HG02759 (cell line): ENCODE measurements at regions not wholly inside any gene's neighbourhood (a gene's known extent, or its start where the extent isn't known, plus 50 kb on each side); places are given as distances from the start of the nearest gene placed in this dataset.
"Not testable (repeated sequence)": the region's sequence is repeated elsewhere in the genome, so short reads cannot be mapped to it uniquely, and the experiment has no call there.

Experiments
- ATAC-seq: cut with Tn5 transposase; IDR thresholded peaks from one replicate; pipeline ENCODE4 v1.9.1; 2021; ENCODE audit warnings: mild to moderate bottlenecking, moderate library complexity; ENCODE audit not compliant: unreplicated experiment

GRCh38 chr11:82536706-82537105 lies 197.0 kb downstream of the FAM181B start:
- no peak for ATAC-seq

- ATAC-seq, result no peak
Measured at GRCh38 chr11:82533628-82534327, 199.9 kb downstream of the FAM181B start.

GRCh38 chr11:82529936-82530335 lies 203.7 kb downstream of the FAM181B start:
- no peak for ATAC-seq

GRCh38 chr11:82527081-82527584 lies 206.5 kb downstream of the FAM181B start:
- no peak for ATAC-seq

- no peak for ATAC-seq
Measured at GRCh38 chr11:82523141-82523540, 210.5 kb downstream of the FAM181B start.

GRCh38 chr11:82521427-82521826 lies 212.2 kb downstream of the FAM181B start:
- ATAC-seq, result no peak

GRCh38 chr11:82507288-82507687 lies 226.4 kb downstream of the FAM181B start:
- no peak for ATAC-seq

- ATAC-seq, result no peak
Measured at GRCh38 chr11:82505379-82505778, 228.3 kb downstream of the FAM181B start.

GRCh38 chr11:82501174-82501573 lies 232.5 kb downstream of the FAM181B start:
- ATAC-seq, result not testable (repeated sequence)

GRCh38 chr11:82494988-82495432 lies 238.7 kb downstream of the FAM181B start:
- no peak for ATAC-seq

GRCh38 chr11:82474876-82475275 lies 258.8 kb downstream of the FAM181B start:
- no peak for ATAC-seq

GRCh38 chr11:82465481-82465880 lies 268.2 kb downstream of the FAM181B start:
- no peak for ATAC-seq

- ATAC-seq, result no peak
Measured at GRCh38 chr11:82462608-82463242, 270.9 kb downstream of the FAM181B start.

- ATAC-seq, result no peak
Measured at GRCh38 chr11:82458761-82459160, 274.9 kb downstream of the FAM181B start.

GRCh38 chr11:82458147-82458546 lies 275.5 kb downstream of the FAM181B start:
- no peak for ATAC-seq

- ATAC-seq, result no peak
Measured at GRCh38 chr11:82450996-82451395, 282.7 kb downstream of the FAM181B start.

GRCh38 chr11:82406611-82407010 lies 327.1 kb downstream of the FAM181B start:
- ATAC-seq, result no peak

GRCh38 chr11:82405421-82405820 lies 328.2 kb downstream of the FAM181B start:
- ATAC-seq, result no peak

- no peak for ATAC-seq
Measured at GRCh38 chr11:82404981-82405380, 328.7 kb downstream of the FAM181B start.

- ATAC-seq, result no peak
Measured at GRCh38 chr11:82403640-82404305, 329.9 kb downstream of the FAM181B start.

GRCh38 chr11:82398300-82398815 lies 335.3 kb downstream of the FAM181B start:
- no peak for ATAC-seq

GRCh38 chr11:82396639-82397038 lies 337.0 kb downstream of the FAM181B start:
- not testable (repeated sequence) for ATAC-seq
